H1 (cell line): ENCODE measurements at regions not wholly inside any gene's neighbourhood (a gene's known extent, or its start where the extent isn't known, plus 50 kb on each side); places are given as distances from the start of the nearest gene placed in this dataset.

Experiments used
- CTCF ChIA-PET: fragments of 300-600 bp; sonication (Branson Sonifier 250); formaldehyde crosslinking; loops from one replicate; lab custom pipeline; 2021; ENCODE audit not compliant: partially characterized antibody; lab: Charles Lee
- POLR2A ChIA-PET: fragments of 300-600 bp; sonication (Branson Sonifier 250); formaldehyde crosslinking; loops from one replicate; lab custom pipeline; 2021; ENCODE audit warnings: inconsistent platforms; ENCODE audit not compliant: partially characterized antibody; lab: Charles Lee
- DNase-seq, 2 experiments: peaks; one replicate each; pipeline versions ENCODE4 v3.0.0 to v3.0.0-alpha.2; 2010 to 2022; ENCODE audit warnings: low spot score in 2 of 2, low read depth in 1 of 2, mixed read lengths in 1 of 2
- FAIRE-seq: peaks from 2 replicates; lab custom pipeline; 2011; peaks lifted over from hg19 to GRCh38; lab: Jason Lieb, UNC
- H2AFZ ChIP-seq: 2 replicates; pipeline ENCODE4 v1.8.1; 2012; ENCODE audit warnings: low read length, inconsistent platforms
- H2AK5ac ChIP-seq: 2 replicates; pipeline ENCODE4 v1.6.1; 2013; ENCODE audit warnings: low read depth, low read length
- H2BK120ac ChIP-seq: replicated peaks from 2 replicates; pipeline ENCODE3; 2013; ENCODE audit warnings: low read depth, low read length, inconsistent platforms
- H2BK12ac ChIP-seq: 2 replicates; pipeline ENCODE4 v1.6.1; 2013; ENCODE audit warnings: low read depth, low read length
- H2BK15ac ChIP-seq: 2 replicates; pipeline ENCODE4 v1.6.1; 2013; ENCODE audit warnings: low read length
- H2BK20ac ChIP-seq: 2 replicates; pipeline ENCODE4 v1.6.1; 2013; ENCODE audit warnings: low read length
- H2BK5ac ChIP-seq: 2 replicates; pipeline ENCODE4 v1.6.1; 2013; ENCODE audit warnings: low read depth, low read length
- H3K14ac ChIP-seq: 2 replicates; pipeline ENCODE4 v1.6.1; 2013; ENCODE audit warnings: inconsistent platforms; ENCODE audit not compliant: insufficient read length
- H3K18ac ChIP-seq: 2 replicates; pipeline ENCODE4 v1.6.1; 2013; ENCODE audit warnings: low read length; ENCODE audit errors: extremely low read depth
- H3K23ac ChIP-seq: 2 replicates; pipeline ENCODE4 v1.6.1; 2013; ENCODE audit warnings: inconsistent platforms; ENCODE audit not compliant: insufficient read length
- H3K23me2 ChIP-seq: 2 replicates; pipeline ENCODE4 v1.6.1; 2013; ENCODE audit warnings: low read depth, low read length
- H3K27ac ChIP-seq: 2 replicates; pipeline ENCODE4 v1.6.1; 2011; ENCODE audit warnings: low read depth, low read length, inconsistent platforms
- H3K27me3 ChIP-seq, 4 experiments: replicated peaks in 1 of 4; 1 replicate in 1 of 4; 2 replicates in 3 of 4; pipeline versions ENCODE4 v1.6.1 to v1.8.1; 2011 to 2013; ENCODE audit warnings: low read length in 3 of 4, mild to moderate bottlenecking in 3 of 4, inconsistent platforms in 2 of 4, mixed read lengths in 2 of 4, moderate library complexity in 1 of 4; ENCODE audit not compliant: control insufficient read depth in 3 of 4, insufficient read depth in 3 of 4; ENCODE audit errors: extremely low read depth in 1 of 4
- H3K36me3 ChIP-seq, 4 experiments: 2 replicates each; pipeline versions ENCODE4 v1.6.1 to v1.8.1; 2011 to 2013; ENCODE audit warnings: mild to moderate bottlenecking in 4 of 4, low read length in 3 of 4, moderate library complexity in 2 of 4, control low read depth in 1 of 4, inconsistent platforms in 1 of 4; ENCODE audit not compliant: insufficient read depth in 4 of 4, control insufficient read depth in 2 of 4
- H3K4ac ChIP-seq: replicated peaks from 2 replicates; pipeline ENCODE3; 2013; ENCODE audit warnings: low read length, low read depth, mixed read lengths, inconsistent platforms; ENCODE audit not compliant: insufficient read length
- H3K4me1 ChIP-seq, 4 experiments: replicated peaks in 1 of 4; 1 replicate in 1 of 4; 2 replicates in 3 of 4; pipeline versions ENCODE4 v1.6.1 to v1.8.1; 2011 to 2013; ENCODE audit warnings: low read length in 3 of 4, inconsistent platforms in 2 of 4, mixed read lengths in 1 of 4; ENCODE audit not compliant: insufficient read depth in 4 of 4, control insufficient read depth in 3 of 4
- H3K4me2 ChIP-seq, 2 experiments: 2 replicates each; pipeline versions ENCODE4 v1.6.1 to v1.8.1; 2011 to 2013; ENCODE audit warnings: low read depth in 2 of 2, low read length in 2 of 2, control low read depth in 1 of 2, inconsistent platforms in 1 of 2, mild to moderate bottlenecking in 1 of 2; ENCODE audit not compliant: insufficient read depth in 1 of 2
- H3K4me3 ChIP-seq, 4 experiments: fragments of 200-600, 300-600 bp in 1 of 4; sonication (generic), shearing (Covaris generic), sonication (Bioruptor Twin) in 1 of 4; 2 replicates each; pipeline versions ENCODE4 v1.5.1 to v1.8.1; 2011 to 2016; ENCODE audit warnings: low read length in 4 of 4, low read depth in 3 of 4, control low read depth in 2 of 4, inconsistent platforms in 2 of 4, mild to moderate bottlenecking in 2 of 4, mixed read lengths in 1 of 4, moderate library complexity in 1 of 4; ENCODE audit not compliant: insufficient read depth in 2 of 4; ENCODE audit errors: extremely low read depth in 1 of 4
- H3K56ac ChIP-seq: replicated peaks from 2 replicates; pipeline ENCODE3; 2013; ENCODE audit warnings: low read depth, mild to moderate bottlenecking, mixed read lengths, low read length, inconsistent platforms; ENCODE audit not compliant: insufficient read length
- H3K79me1 ChIP-seq: 2 replicates; pipeline ENCODE4 v1.6.1; 2013; ENCODE audit warnings: low read depth, low read length, control low read depth
- H3K79me2 ChIP-seq, 2 experiments: 2 replicates each; pipeline versions ENCODE4 v1.6.1 to v1.8.1; 2012 to 2013; ENCODE audit warnings: low read length in 2 of 2, mild to moderate bottlenecking in 2 of 2, inconsistent platforms in 1 of 2; ENCODE audit not compliant: insufficient read depth in 2 of 2, control insufficient read depth in 1 of 2
- H3K9ac ChIP-seq, 4 experiments: replicated peaks in 1 of 4; 1 replicate in 1 of 4; 2 replicates in 3 of 4; pipeline versions ENCODE4 v1.6.1 to v1.8.1; 2011 to 2013; ENCODE audit warnings: low read depth in 3 of 4, low read length in 3 of 4, control low read depth in 2 of 4, mild to moderate bottlenecking in 2 of 4, moderate library complexity in 2 of 4, inconsistent platforms in 1 of 4; ENCODE audit errors: extremely low read depth in 1 of 4
- H3K9me3 ChIP-seq, 2 experiments: 2 replicates each; pipeline versions ENCODE4 v1.6.1 to v1.8.1; 2012 to 2013; ENCODE audit warnings: mild to moderate bottlenecking in 2 of 2, moderate library complexity in 2 of 2, control low read depth in 1 of 2, inconsistent platforms in 1 of 2, low read depth in 1 of 2, low read length in 1 of 2, mixed read lengths in 1 of 2; ENCODE audit not compliant: insufficient read depth in 2 of 2
- H4K20me1 ChIP-seq, 2 experiments: replicated peaks in 1 of 2; 2 replicates each; pipeline versions ENCODE3 to v1.8.1; 2011 to 2013; ENCODE audit warnings: inconsistent platforms in 2 of 2, low read length in 2 of 2, mild to moderate bottlenecking in 1 of 2; ENCODE audit not compliant: insufficient read depth in 2 of 2, control insufficient read depth in 1 of 2
- H4K5ac ChIP-seq: 2 replicates; pipeline ENCODE4 v1.6.1; 2013; ENCODE audit warnings: low read length, low read depth, mixed read lengths, inconsistent platforms; ENCODE audit not compliant: insufficient read length
- H4K8ac ChIP-seq: 2 replicates; pipeline ENCODE4 v1.8.0; 2013; ENCODE audit warnings: mild to moderate bottlenecking, moderate library complexity, low read length, inconsistent platforms; ENCODE audit not compliant: insufficient read depth; ENCODE audit errors: extremely low read depth
- H4K91ac ChIP-seq: replicated peaks from 2 replicates; pipeline ENCODE3; 2013; ENCODE audit warnings: low read length, mixed read lengths, inconsistent platforms; ENCODE audit not compliant: insufficient read length
- ASH2L ChIP-seq: fragments of 200-600, 300-600 bp; sonication (generic); IDR thresholded peaks from one replicate; pipeline ENCODE4 v1.7.1; 2017; ENCODE audit warnings: low read length
- CHD1 ChIP-seq: IDR thresholded peaks from 2 replicates; pipeline ENCODE4 v1.6.1; 2012; ENCODE audit warnings: low read depth, low read length, improper control_type of control experiment
- FOSL1 ChIP-seq: IDR thresholded peaks from 2 replicates; pipeline ENCODE4 v1.6.1; 2011; ENCODE audit warnings: mild to moderate bottlenecking, low read depth, low read length, moderate library complexity; ENCODE audit not compliant: insufficient read depth
- KDM1A ChIP-seq: fragments of 200-600, 300-600 bp; sonication (generic); IDR thresholded peaks from 2 replicates; pipeline ENCODE4 v1.7.1; 2016; ENCODE audit warnings: mild to moderate bottlenecking, low read length, borderline replicate concordance
- KDM4A ChIP-seq: IDR thresholded peaks from one replicate; pipeline ENCODE4 v1.7.1; 2012; ENCODE audit warnings: low read depth, mild to moderate bottlenecking, moderate library complexity, low read length, inconsistent platforms; ENCODE audit not compliant: severe bottlenecking
- KDM5A ChIP-seq: fragments of 200-600 bp; IDR thresholded peaks from 2 replicates; pipeline ENCODE4 v1.7.1; 2012; ENCODE audit warnings: mild to moderate bottlenecking, low read length, inconsistent platforms, mixed read lengths
- NRF1 ChIP-seq: IDR thresholded peaks from 2 replicates; pipeline ENCODE4 v1.6.1; 2011; ENCODE audit warnings: mild to moderate bottlenecking, low read depth, low read length, improper control_type of control experiment
- POLR2A ChIP-seq, 2 experiments: IDR thresholded peaks; 1 replicate in 1 of 2; 2 replicates in 1 of 2; pipeline ENCODE4 v1.6.1; 2011; ENCODE audit warnings: low read depth in 2 of 2, low read length in 2 of 2, mild to moderate bottlenecking in 2 of 2; ENCODE audit errors: control extremely low read depth in 1 of 2
- RAD21 ChIP-seq, 2 experiments: IDR thresholded peaks in 1 of 2; conservative IDR thresholded peaks in 1 of 2; 2 replicates each; pipeline ENCODE4 v1.6.1; 2011; ENCODE audit warnings: low read depth in 2 of 2, low read length in 2 of 2, improper control_type of control experiment in 1 of 2, inconsistent platforms in 1 of 2, mild to moderate bottlenecking in 1 of 2, moderate library complexity in 1 of 2
- RFX5 ChIP-seq: IDR thresholded peaks from 2 replicates; pipeline ENCODE4 v1.6.1; 2011; ENCODE audit warnings: low read depth, low read length, improper control_type of control experiment, borderline replicate concordance
- TCF12 ChIP-seq: IDR thresholded peaks from 2 replicates; pipeline ENCODE4 v1.6.1; 2011; ENCODE audit warnings: low read depth, mild to moderate bottlenecking, low read length
- USF2 ChIP-seq: IDR thresholded peaks from 2 replicates; pipeline ENCODE4 v1.6.1; 2011; ENCODE audit warnings: low read length, improper control_type of control experiment
- ZNF274 ChIP-seq: IDR thresholded peaks from 2 replicates; pipeline ENCODE4 v1.7.0; 2012; ENCODE audit warnings: low read length, borderline replicate concordance; ENCODE audit errors: extremely low read depth
- WGBS, 2 experiments: shearing (Covaris generic) in 1 of 2; methylation state at CpG; one replicate each; pipeline versions ENCODE4 v1.1.6 to v1.1.7; 2013 to 2015; ENCODE audit warnings: low lambda C conversion rate in 2 of 2, mixed read lengths in 2 of 2, inconsistent platforms in 1 of 2, low coverage in 1 of 2, missing lambda C conversion rate in 1 of 2; ENCODE audit not compliant: insufficient replicate concordance in 2 of 2, insufficient coverage in 1 of 2, insufficient read length in 1 of 2; ENCODE audit errors: extremely low coverage in 1 of 2, missing lambda C conversion rate in 1 of 2; 5-methylcytosine and 5-hydroxymethylcytosine counted together

GRCh38 chr1:72431810-72432209, 149.5 kb upstream of the NEGR1 start:
- Histone ChIP-seq H3K18ac (no peak overlapping the region), H2BK5ac (no peak overlapping the region), H3K36me3 (no peaks in the 10 kb centered on the region), H3K23ac (no peak overlapping the region), H3K4ac (no peak overlapping the region), H3K23me2 (no peaks in the 10 kb centered on the region), H2BK20ac (no peak overlapping the region), H3K27me3 (no peaks in the 10 kb centered on the region), H4K20me1 (no peaks in the 10 kb centered on the region), H4K8ac (no peak overlapping the region), H4K91ac (no peak overlapping the region), H4K5ac (no peak overlapping the region), H2BK12ac (no peak overlapping the region), H3K9ac (no peak overlapping the region), H3K56ac (no peak overlapping the region), H3K79me1 (no peaks in the 10 kb centered on the region), H2AK5ac (no peak overlapping the region), H2BK15ac (no peak overlapping the region), H3K4me1 (peaks cover 0 to 4% (median 0%) of the 10 kb centered on the region in 4 experiments; a peak in 1 of 7 replicates), H3K14ac (no peak overlapping the region), H2BK120ac (no peak overlapping the region), H3K27ac (no peak overlapping the region), H3K9me3 (no peaks in the 10 kb centered on the region), H2AFZ (no peak overlapping the region), H3K4me3 (no peak overlapping the region), H3K79me2 (no peaks in the 10 kb centered on the region), H3K4me2 (no peak overlapping the region)
- POLR2A ChIA-PET, result no interaction called here
- no peak for TF ChIP-seq CHD1
- no peak for TF ChIP-seq FOSL1
- TF ChIP-seq ASH2L, result no peak
- no peak for TF ChIP-seq POLR2A (IDR thresholded peaks at IDR 0.05; ENCODE audit: control extremely low read depth in 1 of 2, low read depth in 2 of 2, low read length in 2 of 2)
- TF ChIP-seq KDM4A, result no peak
- TF ChIP-seq RFX5, result no peak
- no peak for TF ChIP-seq KDM5A
- TF ChIP-seq ZNF274, result no peak
- no peak for TF ChIP-seq NRF1
- no peak for TF ChIP-seq RAD21 (IDR thresholded peaks at IDR 0.05 in 1 of 2, conservative IDR thresholded peaks at IDR 0.05 in 1 of 2; ENCODE audit: low read depth in 2 of 2, low read length in 2 of 2)
- no peak for TF ChIP-seq USF2
- TF ChIP-seq TCF12, result no peak
- TF ChIP-seq KDM1A, result no peak
- no peak for DNase-seq
- FAIRE-seq, result no peak
- CTCF ChIA-PET, result no interaction called here
- 91% methylated on average over 2 of the region's 2 CpGs; no CpG with 5 or more reads in 1 of the 2 experiments for WGBS, 2 experiments
